Coronary artery (tissue), 2 donors: ENCODE measurements at regions not wholly inside any gene's neighbourhood (a gene's known extent, or its start where the extent isn't known, plus 50 kb on each side); places are given as distances from the start of the nearest gene placed in this dataset.

Experiments
- DNase-seq: peaks from one replicate; pipeline ENCODE4 v3.0.0-alpha.2; 2017; ENCODE audit warnings: low spot score
- H3K27ac ChIP-seq, 2 donors: fragments of 200-600 bp; sonication (generic); one replicate each; pipeline ENCODE4 v1.5.1; 2016 to 2019
- H3K4me3 ChIP-seq: fragments of 200-600 bp; sonication (generic); 2 replicates; pipeline ENCODE4 v1.5.1; 2016; ENCODE audit warnings: mild to moderate bottlenecking, moderate library complexity
- CTCF ChIP-seq: fragments of 200-600 bp; sonication (generic); IDR thresholded peaks from one replicate; pipeline ENCODE4 v1.5.1; 2019; ENCODE audit warnings: antibody characterized with exemption

GRCh38 chr1:8082945-8083344, 56.8 kb upstream of the ERRFI1 start:
- Histone ChIP-seq H3K4me3 (no peak overlapping the region), H3K27ac (peak overlapping the region; percentile 53 to 74)
- TF ChIP-seq CTCF: no peak
- no peak for DNase-seq

GRCh38 chr1:8078176-8078671, 52.1 kb upstream of the ERRFI1 start:
- Histone ChIP-seq H3K4me3 (no peak overlapping the region), H3K27ac (peak overlapping the region; percentile 45 to 84)
- no peak for DNase-seq
- no peak for TF ChIP-seq CTCF

- H3K27ac ChIP-seq: peak overlapping the region; percentile 45 to 84
- H3K4me3 ChIP-seq: no peak overlapping the region
- no peak for TF ChIP-seq CTCF
- no peak for DNase-seq
Observed at GRCh38 chr1:8077602-8078001, 51.5 kb upstream of the ERRFI1 start.

- Histone ChIP-seq H3K4me3 (no peak overlapping the region), H3K27ac (peak overlapping the region; percentile 45 to 84)
- no peak for TF ChIP-seq CTCF
- DNase-seq: peak; percentile 81
Observed at GRCh38 chr1:8077120-8077573, 51.0 kb upstream of the ERRFI1 start.

- Histone ChIP-seq H3K4me3 (no peak overlapping the region), H3K27ac (peak overlapping the region in 1 of 2 donors; percentile 84)
- DNase-seq: no peak
- no peak for TF ChIP-seq CTCF
Observed at GRCh38 chr1:8076176-8076575, 50.1 kb upstream of the ERRFI1 start.
